ENCODE measurements at regions not wholly inside any gene's neighbourhood (a gene's known extent, or its start where the extent isn't known, plus 50 kb on each side); places are given as distances from the start of the nearest gene placed in this dataset.
"Not testable (repeated sequence)": the region's sequence is repeated elsewhere in the genome, so short reads cannot be mapped to it uniquely, and the experiment has no call there.

DNA sequence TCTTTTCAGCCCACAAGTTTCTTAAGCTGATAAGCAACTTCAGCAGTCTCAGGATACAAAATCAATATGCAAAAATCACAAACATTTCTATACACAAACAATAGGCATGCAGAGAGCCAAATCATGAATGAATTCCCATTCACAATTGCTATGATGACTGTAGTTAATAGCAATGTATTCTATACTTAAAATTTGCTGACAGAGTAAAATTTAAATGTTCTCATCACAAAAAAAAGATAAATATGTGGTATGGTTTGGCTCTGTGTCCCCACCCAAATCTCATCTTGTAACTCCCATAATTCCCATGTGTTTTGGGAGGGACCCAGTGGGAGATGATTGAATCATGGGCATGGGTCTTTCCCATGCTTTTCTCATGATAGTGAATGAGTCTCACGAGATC, 360.2 kb downstream of the PID1 start:
- H3K27ac ChIP-seq (ENCODE audit: low read length); H3K27me3 ChIP-seq (ENCODE audit: control insufficient read depth, insufficient read depth, low read length); DNase-seq; H3K9me3 ChIP-seq (ENCODE audit: control insufficient read depth, low read depth, low read length); H3K4me3 ChIP-seq (ENCODE audit: low read length); H3K4me1 ChIP-seq (ENCODE audit: control insufficient read depth, insufficient read depth, low read length); H3K36me3 ChIP-seq (ENCODE audit: control insufficient read depth, insufficient read depth, low read length): not testable (repeated sequence)
- WGBS (ENCODE audit: insufficient coverage, low lambda C conversion rate): 80% methylated on average over 1 of the region's 1 CpG

DNA sequence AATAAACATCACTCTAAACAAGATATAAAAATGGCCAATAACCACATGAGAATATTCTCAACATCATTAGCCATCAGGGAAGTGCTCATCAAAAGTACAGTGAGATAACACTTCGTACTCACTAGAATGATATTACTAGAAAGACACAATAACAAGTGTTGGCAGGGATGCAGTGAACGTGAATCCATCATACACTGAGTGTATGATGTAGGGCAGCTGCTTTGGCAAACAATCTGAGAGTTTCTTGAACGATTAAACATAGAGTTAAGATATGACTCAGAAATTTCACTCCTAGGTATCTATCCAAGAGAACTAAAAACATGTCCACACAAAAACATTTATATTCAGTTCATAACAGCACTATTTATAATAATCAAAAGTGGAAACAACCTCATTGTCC, 368.9 kb downstream of the PID1 start:
- 73% methylated on average over 2 of the region's 3 CpGs for WGBS (ENCODE audit: insufficient coverage, low lambda C conversion rate)
- no peaks in the 10 kb centered on the region for H3K4me1 ChIP-seq (ENCODE audit: control insufficient read depth, insufficient read depth, low read length)
- no peaks in the 10 kb centered on the region for H3K9me3 ChIP-seq (ENCODE audit: control insufficient read depth, low read depth, low read length)
- no peaks in the 10 kb centered on the region for H3K36me3 ChIP-seq (ENCODE audit: control insufficient read depth, insufficient read depth, low read length)
- no peak for DNase-seq
- no peaks in the 10 kb centered on the region for H3K27me3 ChIP-seq (ENCODE audit: control insufficient read depth, insufficient read depth, low read length)
- no peak overlapping the region for H3K27ac ChIP-seq (ENCODE audit: low read length)
- H3K4me3 ChIP-seq (ENCODE audit: low read length): no peak overlapping the region

- Histone ChIP-seq H3K4me3 (ENCODE audit: low read length) (no peak overlapping the region), H3K27me3 (ENCODE audit: control insufficient read depth, insufficient read depth, low read length) (no peaks in the 10 kb centered on the region), H3K36me3 (ENCODE audit: control insufficient read depth, insufficient read depth, low read length) (no peaks in the 10 kb centered on the region), H3K9me3 (ENCODE audit: control insufficient read depth, low read depth, low read length) (no peaks in the 10 kb centered on the region), H3K27ac (ENCODE audit: low read length) (no peak overlapping the region), H3K4me1 (ENCODE audit: control insufficient read depth, insufficient read depth, low read length) (no peaks in the 10 kb centered on the region)
- no peak for DNase-seq
- no CpG with 5 or more reads among the region's 1 CpG for WGBS (ENCODE audit: insufficient coverage, low lambda C conversion rate)
Measured at GRCh38 chr2:228901531-228901930, 369.6 kb downstream of the PID1 start.

GRCh38 chr2:228878138-228878537, 392.9 kb downstream of the PID1 start:
- Histone ChIP-seq H3K4me3 (ENCODE audit: low read length) (no peak overlapping the region), H3K36me3 (ENCODE audit: control insufficient read depth, insufficient read depth, low read length) (no peaks in the 10 kb centered on the region), H3K4me1 (ENCODE audit: control insufficient read depth, insufficient read depth, low read length) (no peaks in the 10 kb centered on the region), H3K9me3 (ENCODE audit: control insufficient read depth, low read depth, low read length) (no peaks in the 10 kb centered on the region), H3K27me3 (ENCODE audit: control insufficient read depth, insufficient read depth, low read length) (no peaks in the 10 kb centered on the region), H3K27ac (ENCODE audit: low read length) (no peak overlapping the region)
- 100% methylated on average over 1 of the region's 1 CpG for WGBS (ENCODE audit: insufficient coverage, low lambda C conversion rate)
- no peak for DNase-seq

DNA sequence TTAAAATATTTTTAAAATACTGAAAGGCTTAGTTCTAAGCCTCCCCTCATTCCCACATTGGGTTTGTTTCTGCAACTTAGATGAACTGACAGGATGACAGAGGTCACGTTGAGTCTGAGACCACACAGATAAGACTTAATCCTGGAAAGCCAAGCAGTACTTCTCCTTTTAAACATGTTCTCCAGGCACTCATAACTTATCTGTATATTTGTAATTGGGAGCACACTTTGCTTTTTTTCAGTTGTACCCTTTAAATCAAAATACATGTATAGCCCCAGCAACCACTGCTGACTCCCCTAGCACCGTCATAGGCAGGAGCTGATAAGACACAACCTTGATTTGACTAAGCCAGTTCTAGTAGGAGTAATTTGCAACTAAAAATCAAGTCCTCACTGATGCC, 394.8 kb downstream of the PID1 start:
- Histone ChIP-seq H3K27ac (ENCODE audit: low read length) (no peak overlapping the region), H3K4me1 (ENCODE audit: control insufficient read depth, insufficient read depth, low read length) (no peaks in the 10 kb centered on the region), H3K4me3 (ENCODE audit: low read length) (no peak overlapping the region), H3K27me3 (ENCODE audit: control insufficient read depth, insufficient read depth, low read length) (no peaks in the 10 kb centered on the region), H3K36me3 (ENCODE audit: control insufficient read depth, insufficient read depth, low read length) (no peaks in the 10 kb centered on the region), H3K9me3 (ENCODE audit: control insufficient read depth, low read depth, low read length) (no peaks in the 10 kb centered on the region)
- no CpG with 5 or more reads among the region's 2 CpGs for WGBS (ENCODE audit: insufficient coverage, low lambda C conversion rate)
- no peak for DNase-seq

- no peaks in the 10 kb centered on the region for H3K4me1 ChIP-seq (ENCODE audit: control insufficient read depth, insufficient read depth, low read length)
- H3K27me3 ChIP-seq (ENCODE audit: control insufficient read depth, insufficient read depth, low read length): no peaks in the 10 kb centered on the region
- no peaks in the 10 kb centered on the region for H3K36me3 ChIP-seq (ENCODE audit: control insufficient read depth, insufficient read depth, low read length)
- no peaks in the 10 kb centered on the region for H3K9me3 ChIP-seq (ENCODE audit: control insufficient read depth, low read depth, low read length)
- DNase-seq: no peak
- H3K4me3 ChIP-seq (ENCODE audit: low read length): no peak overlapping the region
- WGBS (ENCODE audit: insufficient coverage, low lambda C conversion rate): no CpG with 5 or more reads among the region's 5 CpGs
- no peak overlapping the region for H3K27ac ChIP-seq (ENCODE audit: low read length)
Measured at GRCh38 chr2:228875152-228875900, 395.8 kb downstream of the PID1 start.

GRCh38 chr2:228871012-228871411, 400.1 kb downstream of the PID1 start:
- 88% methylated on average over 4 of the region's 4 CpGs for WGBS (ENCODE audit: insufficient coverage, low lambda C conversion rate)
- Histone ChIP-seq H3K27me3 (ENCODE audit: control insufficient read depth, insufficient read depth, low read length) (no peaks in the 10 kb centered on the region), H3K4me1 (ENCODE audit: control insufficient read depth, insufficient read depth, low read length) (no peaks in the 10 kb centered on the region), H3K27ac (ENCODE audit: low read length) (no peak overlapping the region), H3K9me3 (ENCODE audit: control insufficient read depth, low read depth, low read length) (peaks cover 1% of the 10 kb centered on the region), H3K36me3 (ENCODE audit: control insufficient read depth, insufficient read depth, low read length) (no peaks in the 10 kb centered on the region), H3K4me3 (ENCODE audit: low read length) (no peak overlapping the region)
- DNase-seq: no peak

GRCh38 chr2:228869636-228870264, 401.3 kb downstream of the PID1 start:
- Histone ChIP-seq H3K27me3 (ENCODE audit: control insufficient read depth, insufficient read depth, low read length) (no peaks in the 10 kb centered on the region), H3K4me1 (ENCODE audit: control insufficient read depth, insufficient read depth, low read length) (no peaks in the 10 kb centered on the region), H3K36me3 (ENCODE audit: control insufficient read depth, insufficient read depth, low read length) (no peaks in the 10 kb centered on the region), H3K4me3 (ENCODE audit: low read length) (no peak overlapping the region), H3K27ac (ENCODE audit: low read length) (no peak overlapping the region), H3K9me3 (ENCODE audit: control insufficient read depth, low read depth, low read length) (peaks cover 4% of the 10 kb centered on the region)
- DNase-seq: no peak

GRCh38 chr2:228867406-228867805, 403.7 kb downstream of the PID1 start:
- H3K27ac ChIP-seq (ENCODE audit: low read length): no peak overlapping the region
- no peaks in the 10 kb centered on the region for H3K27me3 ChIP-seq (ENCODE audit: control insufficient read depth, insufficient read depth, low read length)
- no peaks in the 10 kb centered on the region for H3K36me3 ChIP-seq (ENCODE audit: control insufficient read depth, insufficient read depth, low read length)
- DNase-seq: no peak
- H3K9me3 ChIP-seq (ENCODE audit: control insufficient read depth, low read depth, low read length): peaks cover 4% of the 10 kb centered on the region
- no peak overlapping the region for H3K4me3 ChIP-seq (ENCODE audit: low read length)
- WGBS (ENCODE audit: insufficient coverage, low lambda C conversion rate): no CpG with 5 or more reads among the region's 4 CpGs
- H3K4me1 ChIP-seq (ENCODE audit: control insufficient read depth, insufficient read depth, low read length): no peaks in the 10 kb centered on the region

GRCh38 chr2:228866781-228867180, 404.3 kb downstream of the PID1 start:
- H3K4me3 ChIP-seq (ENCODE audit: low read length): no peak overlapping the region
- no peak for DNase-seq
- no peak overlapping the region for H3K27ac ChIP-seq (ENCODE audit: low read length)
- H3K9me3 ChIP-seq (ENCODE audit: control insufficient read depth, low read depth, low read length): peaks cover 4% of the 10 kb centered on the region
- no peaks in the 10 kb centered on the region for H3K4me1 ChIP-seq (ENCODE audit: control insufficient read depth, insufficient read depth, low read length)
- 83% methylated on average over 2 of the region's 2 CpGs for WGBS (ENCODE audit: insufficient coverage, low lambda C conversion rate)
- no peaks in the 10 kb centered on the region for H3K36me3 ChIP-seq (ENCODE audit: control insufficient read depth, insufficient read depth, low read length)
- no peaks in the 10 kb centered on the region for H3K27me3 ChIP-seq (ENCODE audit: control insufficient read depth, insufficient read depth, low read length)

DNA sequence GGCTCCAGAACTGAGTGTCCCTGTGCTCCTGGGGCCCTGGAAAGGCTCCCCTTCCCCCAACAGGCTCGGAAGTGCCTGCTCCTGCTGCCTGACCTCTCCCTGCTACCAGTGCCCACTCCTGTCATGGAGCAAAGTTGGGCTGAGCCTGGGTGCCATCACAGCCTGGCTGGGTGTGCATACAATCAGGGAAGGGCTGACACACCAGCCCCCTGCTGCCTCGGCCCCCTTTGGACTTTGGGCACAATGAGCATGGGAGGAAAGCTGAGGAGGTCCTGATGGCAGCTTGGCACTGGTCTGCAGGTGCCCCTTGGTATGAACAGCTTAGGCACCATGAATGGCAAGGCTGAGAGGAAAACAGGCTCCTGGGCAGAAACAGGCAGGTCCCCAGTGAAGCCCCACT, 405.0 kb downstream of the PID1 start:
- DNase-seq: no peak
- Histone ChIP-seq H3K4me1 (ENCODE audit: control insufficient read depth, insufficient read depth, low read length) (no peaks in the 10 kb centered on the region), H3K36me3 (ENCODE audit: control insufficient read depth, insufficient read depth, low read length) (no peaks in the 10 kb centered on the region), H3K27me3 (ENCODE audit: control insufficient read depth, insufficient read depth, low read length) (no peaks in the 10 kb centered on the region), H3K4me3 (ENCODE audit: low read length) (no peak overlapping the region), H3K9me3 (ENCODE audit: control insufficient read depth, low read depth, low read length) (peaks cover 4% of the 10 kb centered on the region), H3K27ac (ENCODE audit: low read length) (no peak overlapping the region)
- WGBS (ENCODE audit: insufficient coverage, low lambda C conversion rate): no CpG with 5 or more reads among the region's 2 CpGs
